Osteoblast (primary cell): ENCODE measurements at regions not wholly inside any gene's neighbourhood (a gene's known extent, or its start where the extent isn't known, plus 50 kb on each side); places are given as distances from the start of the nearest gene placed in this dataset.

Experiments used
- DNase-seq: peaks from one replicate; pipeline ENCODE4 v3.0.0; 2011; ENCODE audit warnings: low spot score, mixed read lengths; ENCODE audit not compliant: insufficient read length; ENCODE audit errors: missing footprints
- H2AFZ ChIP-seq: 2 replicates; pipeline ENCODE4 v1.6.0; 2011; ENCODE audit warnings: mild to moderate bottlenecking, low read length
- H3K27ac ChIP-seq: 2 replicates; pipeline ENCODE4 v1.5.1; 2011; ENCODE audit warnings: mild to moderate bottlenecking, low read depth, low read length, moderate library complexity
- H3K27me3 ChIP-seq: 2 replicates; pipeline ENCODE4 v1.6.0; 2012; ENCODE audit warnings: mild to moderate bottlenecking, control low read depth, inconsistent platforms, low read length, moderate library complexity; ENCODE audit not compliant: insufficient read depth
- H3K36me3 ChIP-seq: 2 replicates; pipeline ENCODE4 v1.5.1; 2011; ENCODE audit warnings: mild to moderate bottlenecking, low read length, control low read depth, moderate library complexity; ENCODE audit not compliant: insufficient read depth
- H3K4me1 ChIP-seq: 2 replicates; pipeline ENCODE4 v1.5.1; 2011; ENCODE audit warnings: mild to moderate bottlenecking, low read length, control low read depth, moderate library complexity; ENCODE audit not compliant: insufficient read depth
- H3K4me2 ChIP-seq: 2 replicates; pipeline ENCODE4 v1.6.0; 2011; ENCODE audit warnings: mild to moderate bottlenecking, low read length; ENCODE audit not compliant: insufficient read depth
- H3K4me3 ChIP-seq: fragments of 200-600 bp; sonication (generic); 3 replicates; pipeline ENCODE4 v1.5.1; 2012; ENCODE audit warnings: mild to moderate bottlenecking, low read length, inconsistent platforms; ENCODE audit not compliant: insufficient read depth
- H3K79me2 ChIP-seq: 2 replicates; pipeline ENCODE4 v1.6.0; 2012; ENCODE audit warnings: mild to moderate bottlenecking, low read length, control low read depth, inconsistent platforms; ENCODE audit not compliant: insufficient read depth
- H3K9me3 ChIP-seq: 2 replicates; pipeline ENCODE4 v1.5.1; 2011; ENCODE audit warnings: low read depth, low read length, control low read depth
- H4K20me1 ChIP-seq: 2 replicates; pipeline ENCODE4 v1.6.0; 2012; ENCODE audit warnings: mild to moderate bottlenecking, low read length, control low read depth; ENCODE audit not compliant: insufficient read depth
- TF ChIP-seq, protein P1 (sequence below): IDR thresholded peaks from 2 replicates; pipeline ENCODE4 v1.5.1; 2011; ENCODE audit warnings: mild to moderate bottlenecking, low read depth, low read length, moderate library complexity; ENCODE audit errors: extremely low read depth

DNA sequence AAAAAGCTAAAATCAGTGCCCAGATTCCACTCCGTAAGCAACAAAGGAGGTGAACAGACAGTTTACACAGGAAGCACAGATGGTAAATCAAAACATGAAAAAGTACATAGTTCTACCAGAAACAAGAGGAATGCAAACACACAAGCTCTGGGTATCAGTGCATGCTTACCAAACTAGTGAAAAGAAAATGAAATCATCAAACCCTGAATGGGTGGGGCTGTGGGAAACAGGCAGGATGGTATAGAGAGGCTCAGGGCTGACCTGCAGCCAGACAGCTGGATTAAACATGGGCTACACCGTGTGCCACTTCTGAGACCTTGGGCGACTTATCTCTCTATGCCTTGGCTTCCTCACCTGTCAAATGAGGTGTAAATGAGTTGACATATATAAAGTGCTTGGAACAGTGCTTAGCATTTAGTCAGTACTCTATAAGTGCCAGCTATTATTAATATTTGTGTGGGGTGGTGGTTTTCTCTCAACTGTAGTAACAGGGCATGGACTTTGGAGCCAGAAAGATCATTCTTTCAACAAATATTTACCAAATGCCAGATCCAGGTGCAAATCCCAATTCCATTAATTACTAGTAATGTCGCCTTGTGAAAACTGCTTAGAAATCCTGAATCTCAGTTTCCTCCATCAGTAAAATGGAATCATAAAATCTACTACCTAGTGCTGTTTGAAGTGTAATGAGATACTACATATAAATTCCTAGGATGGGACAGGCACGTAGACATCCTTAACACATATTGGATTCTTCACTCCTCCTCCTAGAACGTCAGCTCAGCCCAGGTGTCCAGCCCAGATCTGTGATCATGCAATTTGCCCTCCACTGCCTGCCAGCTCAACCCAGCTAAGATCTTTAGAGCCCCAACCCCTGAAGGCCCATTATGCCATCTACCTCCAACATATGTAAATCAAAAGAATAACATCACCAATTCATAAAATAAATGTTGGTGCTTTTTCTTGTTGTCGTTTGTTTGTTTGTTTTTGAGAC, 55.5 kb upstream of the SMAD3 start:
- no peak overlapping the region for H3K4me3 ChIP-seq
- no peaks in the 10 kb centered on the region for H3K27me3 ChIP-seq
- no peak for DNase-seq
- TF ChIP-seq, protein P1, sequence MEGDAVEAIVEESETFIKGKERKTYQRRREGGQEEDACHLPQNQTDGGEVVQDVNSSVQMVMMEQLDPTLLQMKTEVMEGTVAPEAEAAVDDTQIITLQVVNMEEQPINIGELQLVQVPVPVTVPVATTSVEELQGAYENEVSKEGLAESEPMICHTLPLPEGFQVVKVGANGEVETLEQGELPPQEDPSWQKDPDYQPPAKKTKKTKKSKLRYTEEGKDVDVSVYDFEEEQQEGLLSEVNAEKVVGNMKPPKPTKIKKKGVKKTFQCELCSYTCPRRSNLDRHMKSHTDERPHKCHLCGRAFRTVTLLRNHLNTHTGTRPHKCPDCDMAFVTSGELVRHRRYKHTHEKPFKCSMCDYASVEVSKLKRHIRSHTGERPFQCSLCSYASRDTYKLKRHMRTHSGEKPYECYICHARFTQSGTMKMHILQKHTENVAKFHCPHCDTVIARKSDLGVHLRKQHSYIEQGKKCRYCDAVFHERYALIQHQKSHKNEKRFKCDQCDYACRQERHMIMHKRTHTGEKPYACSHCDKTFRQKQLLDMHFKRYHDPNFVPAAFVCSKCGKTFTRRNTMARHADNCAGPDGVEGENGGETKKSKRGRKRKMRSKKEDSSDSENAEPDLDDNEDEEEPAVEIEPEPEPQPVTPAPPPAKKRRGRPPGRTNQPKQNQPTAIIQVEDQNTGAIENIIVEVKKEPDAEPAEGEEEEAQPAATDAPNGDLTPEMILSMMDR: no peak
- no peaks in the 10 kb centered on the region for H3K36me3 ChIP-seq
- no peaks in the 10 kb centered on the region for H4K20me1 ChIP-seq
- H3K4me1 ChIP-seq: peaks cover 19% of the 10 kb centered on the region
- no peak overlapping the region for H2AFZ ChIP-seq
- no peaks in the 10 kb centered on the region for H3K9me3 ChIP-seq
- no peak overlapping the region for H3K27ac ChIP-seq
- H3K4me2 ChIP-seq: no peak overlapping the region
- no peaks in the 10 kb centered on the region for H3K79me2 ChIP-seq

DNA sequence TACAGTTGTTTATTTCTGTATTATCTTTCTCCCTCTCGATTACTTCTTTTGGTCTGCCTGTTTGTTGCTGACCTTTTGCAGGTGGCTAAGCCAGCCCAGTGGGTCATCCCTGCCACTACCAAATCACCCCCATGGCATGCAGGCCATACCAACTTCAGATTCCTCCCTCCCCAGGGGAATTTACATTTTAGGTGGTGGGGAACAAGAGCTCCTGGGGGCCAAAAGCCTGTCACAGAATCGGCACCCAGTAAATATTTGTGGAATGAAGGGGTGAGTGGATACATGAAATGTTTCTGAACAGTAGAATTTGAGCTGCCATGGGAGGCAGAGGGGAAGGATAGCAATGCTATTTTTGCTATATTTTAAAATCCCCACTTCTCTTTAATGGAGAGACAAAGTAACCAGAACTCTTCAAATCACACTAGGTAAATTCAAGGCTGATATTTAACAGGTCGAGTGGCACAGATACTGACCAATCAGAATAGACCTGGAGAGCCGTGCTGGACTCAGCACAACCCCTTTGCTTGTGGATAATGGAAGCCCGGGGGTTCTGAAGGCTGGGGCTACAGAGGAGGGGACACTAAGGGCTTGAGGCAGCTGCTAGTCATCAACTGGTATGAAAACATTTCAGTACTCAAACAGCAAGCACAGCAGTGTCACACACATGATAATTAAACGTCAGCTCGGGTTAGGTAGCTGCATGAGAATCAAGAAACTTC, 54.3 kb upstream of the SMAD3 start:
- no peak for DNase-seq
- H3K4me2 ChIP-seq: no peak overlapping the region
- H3K4me3 ChIP-seq: no peak overlapping the region
- H3K79me2 ChIP-seq: no peaks in the 10 kb centered on the region
- TF ChIP-seq, protein P1: no peak
- H3K4me1 ChIP-seq: peaks cover 19% of the 10 kb centered on the region
- no peak overlapping the region for H3K27ac ChIP-seq
- no peaks in the 10 kb centered on the region for H3K36me3 ChIP-seq
- no peaks in the 10 kb centered on the region for H3K27me3 ChIP-seq
- peak overlapping the region; percentile 25 for H2AFZ ChIP-seq
- no peaks in the 10 kb centered on the region for H4K20me1 ChIP-seq
- no peaks in the 10 kb centered on the region for H3K9me3 ChIP-seq

DNA sequence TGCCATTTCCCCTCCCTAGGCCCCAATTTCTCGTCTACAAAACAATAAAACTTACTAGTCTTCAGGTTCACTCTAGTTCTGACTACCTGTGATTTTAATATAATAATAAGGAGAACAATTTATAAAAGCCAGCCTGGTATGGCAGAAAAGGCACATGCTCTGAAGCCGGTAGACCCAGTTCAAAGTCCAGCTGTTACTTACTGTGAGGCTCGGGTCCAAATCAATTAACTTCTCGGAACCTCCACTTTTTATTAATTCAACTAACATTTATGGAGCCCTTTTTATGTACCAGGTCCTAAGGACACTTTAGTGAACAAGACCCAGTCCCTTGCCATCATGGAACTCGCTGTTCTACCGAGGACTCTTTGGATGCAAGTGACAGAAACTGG, 53.8 kb upstream of the SMAD3 start:
- Histone ChIP-seq H3K27ac (no peak overlapping the region), H4K20me1 (no peaks in the 10 kb centered on the region), H3K4me2 (no peak overlapping the region), H3K27me3 (no peaks in the 10 kb centered on the region), H2AFZ (no peak overlapping the region), H3K36me3 (no peaks in the 10 kb centered on the region), H3K4me3 (no peak overlapping the region), H3K9me3 (no peaks in the 10 kb centered on the region), H3K79me2 (no peaks in the 10 kb centered on the region), H3K4me1 (peaks cover 19% of the 10 kb centered on the region)
- DNase-seq: no peak
- TF ChIP-seq, protein P1: no peak

DNA sequence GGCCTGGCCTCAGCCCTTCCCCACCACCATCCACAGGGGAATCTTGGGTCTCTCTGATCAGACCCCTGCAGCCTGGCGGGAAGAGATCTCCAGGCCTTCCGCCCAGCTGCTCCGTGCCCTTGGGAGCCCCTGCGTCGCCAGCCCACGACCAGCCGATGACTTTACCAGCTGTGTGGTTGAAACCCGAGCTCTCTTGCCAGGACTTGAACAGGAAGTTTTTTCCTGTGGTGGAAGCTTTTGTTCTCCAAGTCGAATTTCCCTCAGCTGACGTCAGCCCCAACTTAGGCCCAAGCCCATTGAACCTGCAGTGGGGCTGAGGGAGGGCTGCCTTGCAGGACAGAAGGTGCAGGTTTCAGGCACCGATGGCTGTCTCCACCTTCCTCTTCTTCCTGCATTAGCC, 51.7 kb upstream of the SMAD3 start:
- peak overlapping the region; percentile 72 for H2AFZ ChIP-seq
- no peak overlapping the region for H3K4me2 ChIP-seq
- DNase-seq: peak; percentile 87
- H3K9me3 ChIP-seq: no peaks in the 10 kb centered on the region
- H3K36me3 ChIP-seq: no peaks in the 10 kb centered on the region
- H3K27me3 ChIP-seq: no peaks in the 10 kb centered on the region
- H4K20me1 ChIP-seq: no peaks in the 10 kb centered on the region
- H3K79me2 ChIP-seq: no peaks in the 10 kb centered on the region
- H3K27ac ChIP-seq: peak overlapping the region; percentile 59
- H3K4me3 ChIP-seq: no peak overlapping the region
- H3K4me1 ChIP-seq: peaks cover 19% of the 10 kb centered on the region
- TF ChIP-seq, protein P1: no peak
